ENCODE measurements at regions not wholly inside any gene's neighbourhood (a gene's known extent, or its start where the extent isn't known, plus 50 kb on each side); places are given as distances from the start of the nearest gene placed in this dataset.

DNA sequence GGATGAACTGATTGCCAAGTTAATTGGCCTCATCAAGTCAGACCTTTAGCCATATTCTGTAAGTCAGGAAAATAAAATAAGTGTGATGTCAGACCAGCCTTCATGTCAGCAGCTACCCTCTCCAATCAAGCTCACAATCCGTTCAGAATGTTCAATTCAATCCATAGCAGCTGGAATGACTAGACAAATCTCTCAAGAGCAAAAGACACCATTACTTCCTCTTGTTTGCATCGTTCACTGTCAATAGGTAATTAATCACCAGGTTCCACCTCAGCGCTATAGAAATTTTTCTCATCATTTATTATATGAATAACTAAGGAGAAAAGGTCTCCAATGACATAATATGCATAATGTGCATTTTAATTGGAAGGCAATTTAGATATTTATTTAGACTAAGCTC lies 321.0 kb upstream of the GRIA3 start:
- TF ChIP-seq, protein P1, sequence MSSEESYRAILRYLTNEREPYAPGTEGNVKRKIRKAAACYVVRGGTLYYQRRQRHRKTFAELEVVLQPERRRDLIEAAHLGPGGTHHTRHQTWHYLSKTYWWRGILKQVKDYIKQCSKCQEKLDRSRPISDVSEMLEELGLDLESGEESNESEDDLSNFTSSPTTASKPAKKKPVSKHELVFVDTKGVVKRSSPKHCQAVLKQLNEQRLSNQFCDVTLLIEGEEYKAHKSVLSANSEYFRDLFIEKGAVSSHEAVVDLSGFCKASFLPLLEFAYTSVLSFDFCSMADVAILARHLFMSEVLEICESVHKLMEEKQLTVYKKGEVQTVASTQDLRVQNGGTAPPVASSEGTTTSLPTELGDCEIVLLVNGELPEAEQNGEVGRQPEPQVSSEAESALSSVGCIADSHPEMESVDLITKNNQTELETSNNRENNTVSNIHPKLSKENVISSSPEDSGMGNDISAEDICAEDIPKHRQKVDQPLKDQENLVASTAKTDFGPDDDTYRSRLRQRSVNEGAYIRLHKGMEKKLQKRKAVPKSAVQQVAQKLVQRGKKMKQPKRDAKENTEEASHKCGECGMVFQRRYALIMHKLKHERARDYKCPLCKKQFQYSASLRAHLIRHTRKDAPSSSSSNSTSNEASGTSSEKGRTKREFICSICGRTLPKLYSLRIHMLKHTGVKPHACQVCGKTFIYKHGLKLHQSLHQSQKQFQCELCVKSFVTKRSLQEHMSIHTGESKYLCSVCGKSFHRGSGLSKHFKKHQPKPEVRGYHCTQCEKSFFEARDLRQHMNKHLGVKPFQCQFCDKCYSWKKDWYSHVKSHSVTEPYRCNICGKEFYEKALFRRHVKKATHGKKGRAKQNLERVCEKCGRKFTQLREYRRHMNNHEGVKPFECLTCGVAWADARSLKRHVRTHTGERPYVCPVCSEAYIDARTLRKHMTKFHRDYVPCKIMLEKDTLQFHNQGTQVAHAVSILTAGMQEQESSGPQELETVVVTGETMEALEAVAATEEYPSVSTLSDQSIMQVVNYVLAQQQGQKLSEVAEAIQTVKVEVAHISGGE (tag by site-specific recombination; conservative IDR thresholded peaks at IDR 0.05; ENCODE audit: low read depth) = no peak
- TF ChIP-seq ZNF155 (tag by site-specific recombination; IDR thresholded peaks at IDR 0.05) = no peak
- TF ChIP-seq ZNF677 (tag by site-specific recombination; IDR thresholded peaks at IDR 0.05) = no peak
- TF ChIP-seq, protein P2, sequence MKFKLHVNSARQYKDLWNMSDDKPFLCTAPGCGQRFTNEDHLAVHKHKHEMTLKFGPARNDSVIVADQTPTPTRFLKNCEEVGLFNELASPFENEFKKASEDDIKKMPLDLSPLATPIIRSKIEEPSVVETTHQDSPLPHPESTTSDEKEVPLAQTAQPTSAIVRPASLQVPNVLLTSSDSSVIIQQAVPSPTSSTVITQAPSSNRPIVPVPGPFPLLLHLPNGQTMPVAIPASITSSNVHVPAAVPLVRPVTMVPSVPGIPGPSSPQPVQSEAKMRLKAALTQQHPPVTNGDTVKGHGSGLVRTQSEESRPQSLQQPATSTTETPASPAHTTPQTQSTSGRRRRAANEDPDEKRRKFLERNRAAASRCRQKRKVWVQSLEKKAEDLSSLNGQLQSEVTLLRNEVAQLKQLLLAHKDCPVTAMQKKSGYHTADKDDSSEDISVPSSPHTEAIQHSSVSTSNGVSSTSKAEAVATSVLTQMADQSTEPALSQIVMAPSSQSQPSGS (tag by site-specific recombination; IDR thresholded peaks at IDR 0.05; ENCODE audit: low read depth) = no peak
- TF ChIP-seq ZNF660 (tag by site-specific recombination; IDR thresholded peaks at IDR 0.05) = no peak
- TF ChIP-seq ZNF555 (tag by site-specific recombination; conservative IDR thresholded peaks at IDR 0.05) = no peak
- no peak for TF ChIP-seq REPIN1 (tag by site-specific recombination; IDR thresholded peaks at IDR 0.05; ENCODE audit: low read depth)
- no peak for TF ChIP-seq ZFP41 (tag by site-specific recombination; IDR thresholded peaks at IDR 0.05; ENCODE audit: borderline replicate concordance)
- no peak for TF ChIP-seq ZNF175 (tag by site-specific recombination; IDR thresholded peaks at IDR 0.05)
